ENCODE measurements at regions not wholly inside any gene's neighbourhood (a gene's known extent, or its start where the extent isn't known, plus 50 kb on each side); places are given as distances from the start of the nearest gene placed in this dataset.

- ChIA-PET CTCF (interaction anchor here (0.6 kb wide), 1 partner anchor 20 kb away, joined by 3 read pairs; no protein-coding TSS in a partner anchor), POLR2A (no interaction called here)
- H3K27ac Mint-ChIP-seq (ENCODE audit: low read depth, unreplicated experiment) = no peak overlapping the region
- no peaks in the 10 kb centered on the region for H3K27me3 Mint-ChIP-seq (ENCODE audit: insufficient read depth, unreplicated experiment)
- no peaks in the 10 kb centered on the region for H3K4me1 Mint-ChIP-seq (ENCODE audit: insufficient read depth, unreplicated experiment)
- TF ChIP-seq CTCF (IDR thresholded peaks at IDR 0.05; ENCODE audit: unreplicated experiment) = no peak
- no peaks in the 10 kb centered on the region for H3K9me3 Mint-ChIP-seq (ENCODE audit: unreplicated experiment)
- no peaks in the 10 kb centered on the region for H3K36me3 Mint-ChIP-seq (ENCODE audit: insufficient read depth, unreplicated experiment)
- DNase-seq (ENCODE audit: unreplicated experiment) = no peak
- H3K4me3 Mint-ChIP-seq (ENCODE audit: unreplicated experiment) = no peak overlapping the region
- BruUV-seq (replicated peaks) = no TSS peak
- intact Hi-C loops (cut with micrococcal nuclease) = no loop called here
Measured at GRCh38 chr11:80054582-80055165, 613.8 kb upstream of the TENM4 start.

- H3K9me3 Mint-ChIP-seq (ENCODE audit: unreplicated experiment) = no peaks in the 10 kb centered on the region
Measured at GRCh38 chr11:80048513-80048912, 607.7 kb upstream of the TENM4 start.

GRCh38 chr11:80041136-80042000 is 600.5 kb upstream of the TENM4 start:
- H3K27me3 Mint-ChIP-seq (ENCODE audit: insufficient read depth, unreplicated experiment) = no peaks in the 10 kb centered on the region
- TF ChIP-seq CTCF (IDR thresholded peaks at IDR 0.05; ENCODE audit: unreplicated experiment) = no peak
- no peaks in the 10 kb centered on the region for H3K9me3 Mint-ChIP-seq (ENCODE audit: unreplicated experiment)
- H3K4me1 Mint-ChIP-seq (ENCODE audit: insufficient read depth, unreplicated experiment) = no peaks in the 10 kb centered on the region
- no TSS peak for BruUV-seq (replicated peaks)
- no peaks in the 10 kb centered on the region for H3K36me3 Mint-ChIP-seq (ENCODE audit: insufficient read depth, unreplicated experiment)
- intact Hi-C loops (cut with micrococcal nuclease) = no loop called here
- POLR2A ChIA-PET = no interaction called here
- CTCF ChIA-PET = no interaction called here
- DNase-seq (ENCODE audit: unreplicated experiment) = no peak
- no peak overlapping the region for H3K27ac Mint-ChIP-seq (ENCODE audit: low read depth, unreplicated experiment)
- H3K4me3 Mint-ChIP-seq (ENCODE audit: unreplicated experiment) = no peak overlapping the region

More at GRCh38 chr11:80048513-80048912, 607.7 kb upstream of the TENM4 start:
- TF ChIP-seq CTCF (IDR thresholded peaks at IDR 0.05; ENCODE audit: unreplicated experiment) = no peak
- POLR2A ChIA-PET = no interaction called here
- BruUV-seq (replicated peaks) = no TSS peak
- H3K36me3 Mint-ChIP-seq (ENCODE audit: insufficient read depth, unreplicated experiment) = no peaks in the 10 kb centered on the region
- H3K4me3 Mint-ChIP-seq (ENCODE audit: unreplicated experiment) = no peak overlapping the region
- intact Hi-C loops (cut with micrococcal nuclease) = no loop called here
- no peak overlapping the region for H3K27ac Mint-ChIP-seq (ENCODE audit: low read depth, unreplicated experiment)
- CTCF ChIA-PET = interaction anchor here (1.1 kb wide), 1 partner anchor 11 kb away, joined by 3 read pairs; no protein-coding TSS in a partner anchor
- no peaks in the 10 kb centered on the region for H3K4me1 Mint-ChIP-seq (ENCODE audit: insufficient read depth, unreplicated experiment)
- DNase-seq (ENCODE audit: unreplicated experiment) = no peak
- no peaks in the 10 kb centered on the region for H3K27me3 Mint-ChIP-seq (ENCODE audit: insufficient read depth, unreplicated experiment)

- Mint-ChIP-seq H3K36me3 (ENCODE audit: insufficient read depth, unreplicated experiment) (no peaks in the 10 kb centered on the region), H3K4me1 (ENCODE audit: insufficient read depth, unreplicated experiment) (no peaks in the 10 kb centered on the region), H3K27ac (ENCODE audit: low read depth, unreplicated experiment) (no peak overlapping the region), H3K9me3 (ENCODE audit: unreplicated experiment) (no peaks in the 10 kb centered on the region), H3K4me3 (ENCODE audit: unreplicated experiment) (no peak overlapping the region), H3K27me3 (ENCODE audit: insufficient read depth, unreplicated experiment) (no peaks in the 10 kb centered on the region)
- intact Hi-C loops (cut with micrococcal nuclease) = no loop called here
- CTCF ChIA-PET = no interaction called here
- TF ChIP-seq CTCF (IDR thresholded peaks at IDR 0.05; ENCODE audit: unreplicated experiment) = no peak
- BruUV-seq (replicated peaks) = no TSS peak
- no peak for DNase-seq (ENCODE audit: unreplicated experiment)
- POLR2A ChIA-PET = no interaction called here
Measured at GRCh38 chr11:80034801-80035200, 594.0 kb upstream of the TENM4 start.

Measured in MCF 10A (cell line).